ENCODE measurements at regions not wholly inside any gene's neighbourhood (a gene's known extent, or its start where the extent isn't known, plus 50 kb on each side); places are given as distances from the start of the nearest gene placed in this dataset.
"Not testable (repeated sequence)": the region's sequence is repeated elsewhere in the genome, so short reads cannot be mapped to it uniquely, and the experiment has no call there.

- ChIA-PET POLR2A (no interaction called here), CTCF (no interaction called here)
- Histone ChIP-seq H3K27ac (ENCODE audit: low read length) (no peak overlapping the region), H3K36me3 (ENCODE audit: control insufficient read depth, insufficient read depth, low read length) (no peaks in the 10 kb centered on the region), H3K9me3 (ENCODE audit: control insufficient read depth, insufficient read depth, low read depth, low read length) (no peaks in the 10 kb centered on the region; the same call in 1 of the 2 replicates), H3K4me3 (ENCODE audit: low read depth in 2 of 2, low read length in 2 of 2) (no peak overlapping the region), H3K27me3 (ENCODE audit: control insufficient read depth, insufficient read depth, low read length) (no peaks in the 10 kb centered on the region), H3K4me1 (ENCODE audit: control insufficient read depth, insufficient read depth, low read length) (no peaks in the 10 kb centered on the region)
- no peak for ATAC-seq
- intact Hi-C loops (cut with micrococcal nuclease; ENCODE audit: unreplicated experiment) (no loop called here), in situ Hi-C loops (cut with HindIII; ENCODE audit: low pct_unique_long_range_greater_than_20kb, low sequenced_read_pairs) (no loop called here)
- TF ChIP-seq TCF7L2 (IDR thresholded peaks at IDR 0.05; ENCODE audit: low read depth, low read length) (no peak), POLR2AphosphoS5 (IDR thresholded peaks at IDR 0.05; ENCODE audit: low read depth, low read length) (no peak), SIN3A (IDR thresholded peaks at IDR 0.05; ENCODE audit: borderline replicate concordance, insufficient read depth, low read depth, low read length) (no peak)
- TF ChIP-seq, protein P1, sequence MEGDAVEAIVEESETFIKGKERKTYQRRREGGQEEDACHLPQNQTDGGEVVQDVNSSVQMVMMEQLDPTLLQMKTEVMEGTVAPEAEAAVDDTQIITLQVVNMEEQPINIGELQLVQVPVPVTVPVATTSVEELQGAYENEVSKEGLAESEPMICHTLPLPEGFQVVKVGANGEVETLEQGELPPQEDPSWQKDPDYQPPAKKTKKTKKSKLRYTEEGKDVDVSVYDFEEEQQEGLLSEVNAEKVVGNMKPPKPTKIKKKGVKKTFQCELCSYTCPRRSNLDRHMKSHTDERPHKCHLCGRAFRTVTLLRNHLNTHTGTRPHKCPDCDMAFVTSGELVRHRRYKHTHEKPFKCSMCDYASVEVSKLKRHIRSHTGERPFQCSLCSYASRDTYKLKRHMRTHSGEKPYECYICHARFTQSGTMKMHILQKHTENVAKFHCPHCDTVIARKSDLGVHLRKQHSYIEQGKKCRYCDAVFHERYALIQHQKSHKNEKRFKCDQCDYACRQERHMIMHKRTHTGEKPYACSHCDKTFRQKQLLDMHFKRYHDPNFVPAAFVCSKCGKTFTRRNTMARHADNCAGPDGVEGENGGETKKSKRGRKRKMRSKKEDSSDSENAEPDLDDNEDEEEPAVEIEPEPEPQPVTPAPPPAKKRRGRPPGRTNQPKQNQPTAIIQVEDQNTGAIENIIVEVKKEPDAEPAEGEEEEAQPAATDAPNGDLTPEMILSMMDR (IDR thresholded peaks at IDR 0.05): no peak
- TF ChIP-seq, protein P2, sequence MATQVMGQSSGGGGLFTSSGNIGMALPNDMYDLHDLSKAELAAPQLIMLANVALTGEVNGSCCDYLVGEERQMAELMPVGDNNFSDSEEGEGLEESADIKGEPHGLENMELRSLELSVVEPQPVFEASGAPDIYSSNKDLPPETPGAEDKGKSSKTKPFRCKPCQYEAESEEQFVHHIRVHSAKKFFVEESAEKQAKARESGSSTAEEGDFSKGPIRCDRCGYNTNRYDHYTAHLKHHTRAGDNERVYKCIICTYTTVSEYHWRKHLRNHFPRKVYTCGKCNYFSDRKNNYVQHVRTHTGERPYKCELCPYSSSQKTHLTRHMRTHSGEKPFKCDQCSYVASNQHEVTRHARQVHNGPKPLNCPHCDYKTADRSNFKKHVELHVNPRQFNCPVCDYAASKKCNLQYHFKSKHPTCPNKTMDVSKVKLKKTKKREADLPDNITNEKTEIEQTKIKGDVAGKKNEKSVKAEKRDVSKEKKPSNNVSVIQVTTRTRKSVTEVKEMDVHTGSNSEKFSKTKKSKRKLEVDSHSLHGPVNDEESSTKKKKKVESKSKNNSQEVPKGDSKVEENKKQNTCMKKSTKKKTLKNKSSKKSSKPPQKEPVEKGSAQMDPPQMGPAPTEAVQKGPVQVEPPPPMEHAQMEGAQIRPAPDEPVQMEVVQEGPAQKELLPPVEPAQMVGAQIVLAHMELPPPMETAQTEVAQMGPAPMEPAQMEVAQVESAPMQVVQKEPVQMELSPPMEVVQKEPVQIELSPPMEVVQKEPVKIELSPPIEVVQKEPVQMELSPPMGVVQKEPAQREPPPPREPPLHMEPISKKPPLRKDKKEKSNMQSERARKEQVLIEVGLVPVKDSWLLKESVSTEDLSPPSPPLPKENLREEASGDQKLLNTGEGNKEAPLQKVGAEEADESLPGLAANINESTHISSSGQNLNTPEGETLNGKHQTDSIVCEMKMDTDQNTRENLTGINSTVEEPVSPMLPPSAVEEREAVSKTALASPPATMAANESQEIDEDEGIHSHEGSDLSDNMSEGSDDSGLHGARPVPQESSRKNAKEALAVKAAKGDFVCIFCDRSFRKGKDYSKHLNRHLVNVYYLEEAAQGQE (IDR thresholded peaks at IDR 0.05; ENCODE audit: insufficient read depth in 1 of 2, low read depth in 2 of 2, low read length in 1 of 2): no peak
- BruUV-seq (replicated peaks): no TSS peak
- DNase-seq (ENCODE audit: low read depth, low spot score): no peak
Observed at GRCh38 chr6:50565004-50565403, 148.3 kb upstream of the TFAP2D start.

- H3K4me3 ChIP-seq (ENCODE audit: low read depth in 2 of 2, low read length in 2 of 2); POLR2A ChIA-PET; H3K9me3 ChIP-seq (ENCODE audit: control insufficient read depth, insufficient read depth, low read depth, low read length); BruUV-seq (replicated peaks); H3K27ac ChIP-seq (ENCODE audit: low read length); H3K36me3 ChIP-seq (ENCODE audit: control insufficient read depth, insufficient read depth, low read length); CTCF ChIA-PET; in situ Hi-C loops (cut with HindIII; ENCODE audit: low pct_unique_long_range_greater_than_20kb, low sequenced_read_pairs); intact Hi-C loops (cut with micrococcal nuclease; ENCODE audit: unreplicated experiment); H3K27me3 ChIP-seq (ENCODE audit: control insufficient read depth, insufficient read depth, low read length); DNase-seq (ENCODE audit: low read depth, low spot score); ATAC-seq; H3K4me1 ChIP-seq (ENCODE audit: control insufficient read depth, insufficient read depth, low read length): not testable (repeated sequence)
Observed at GRCh38 chr6:50571230-50571629, 142.1 kb upstream of the TFAP2D start.

GRCh38 chr6:50585441-50586330 lies 127.6 kb upstream of the TFAP2D start:
- ATAC-seq: no peak
- Histone ChIP-seq H3K27ac (ENCODE audit: low read length) (no peak overlapping the region), H3K4me3 (ENCODE audit: low read depth in 2 of 2, low read length in 2 of 2) (no peak overlapping the region), H3K9me3 (ENCODE audit: control insufficient read depth, insufficient read depth, low read depth, low read length) (no peaks in the 10 kb centered on the region), H3K4me1 (ENCODE audit: control insufficient read depth, insufficient read depth, low read length) (no peaks in the 10 kb centered on the region), H3K36me3 (ENCODE audit: control insufficient read depth, insufficient read depth, low read length) (no peaks in the 10 kb centered on the region), H3K27me3 (ENCODE audit: control insufficient read depth, insufficient read depth, low read length) (no peaks in the 10 kb centered on the region)
- BruUV-seq (replicated peaks): no TSS peak
- no peak for TF ChIP-seq SIN3A (IDR thresholded peaks at IDR 0.05; ENCODE audit: borderline replicate concordance, insufficient read depth, low read depth, low read length)
- TF ChIP-seq, protein P1 (IDR thresholded peaks at IDR 0.05): no peak
- TF ChIP-seq POLR2AphosphoS5 (IDR thresholded peaks at IDR 0.05; ENCODE audit: low read depth, low read length): no peak
- no peak for TF ChIP-seq TCF7L2 (IDR thresholded peaks at IDR 0.05; ENCODE audit: low read depth, low read length)
- TF ChIP-seq, protein P2 (IDR thresholded peaks at IDR 0.05; ENCODE audit: insufficient read depth in 1 of 2, low read depth in 2 of 2, low read length in 1 of 2): no peak
- in situ Hi-C loops (cut with HindIII; ENCODE audit: low pct_unique_long_range_greater_than_20kb, low sequenced_read_pairs): no loop called here
- ChIA-PET CTCF (no interaction called here), POLR2A (no interaction called here)
- DNase-seq (ENCODE audit: low read depth, low spot score): no peak
- intact Hi-C loops (cut with micrococcal nuclease; ENCODE audit: unreplicated experiment): no loop called here
